Epithelial cell of proximal tubule (primary cell): ENCODE measurements at regions not wholly inside any gene's neighbourhood (a gene's known extent, or its start where the extent isn't known, plus 50 kb on each side); places are given as distances from the start of the nearest gene placed in this dataset.

Source experiments
- DNase-seq: peaks from one replicate; pipeline ENCODE4 v3.0.0-alpha.2; 2011; ENCODE audit warnings: low read depth
- H3K4me3 ChIP-seq: 2 replicates; pipeline ENCODE4 v1.5.1; 2011; ENCODE audit warnings: low read depth, mild to moderate bottlenecking, low read length
- TF ChIP-seq, protein P1 (sequence below): conservative IDR thresholded peaks from 2 replicates; pipeline ENCODE4 v1.5.1; 2012; ENCODE audit warnings: low read depth, mild to moderate bottlenecking, low read length

DNA sequence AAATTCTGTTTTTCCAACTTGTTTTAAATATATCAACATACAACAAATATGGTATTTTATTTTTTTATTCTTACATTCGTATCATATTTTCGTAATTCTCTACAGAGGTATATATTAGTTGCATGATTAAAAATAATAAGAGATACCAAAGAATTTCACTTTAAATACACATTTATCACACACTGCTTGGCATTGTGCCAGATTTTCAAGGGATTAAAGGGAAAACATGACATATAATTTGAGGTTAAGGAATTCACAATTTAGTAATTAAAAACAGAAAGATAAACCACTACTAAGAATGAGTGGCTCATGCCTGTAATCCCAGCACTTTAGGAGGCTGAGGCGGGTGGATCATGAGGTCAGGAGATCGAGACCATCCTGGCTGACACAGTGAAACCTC lies 484.7 kb upstream of the SORCS1 start:
- TF ChIP-seq, protein P1, sequence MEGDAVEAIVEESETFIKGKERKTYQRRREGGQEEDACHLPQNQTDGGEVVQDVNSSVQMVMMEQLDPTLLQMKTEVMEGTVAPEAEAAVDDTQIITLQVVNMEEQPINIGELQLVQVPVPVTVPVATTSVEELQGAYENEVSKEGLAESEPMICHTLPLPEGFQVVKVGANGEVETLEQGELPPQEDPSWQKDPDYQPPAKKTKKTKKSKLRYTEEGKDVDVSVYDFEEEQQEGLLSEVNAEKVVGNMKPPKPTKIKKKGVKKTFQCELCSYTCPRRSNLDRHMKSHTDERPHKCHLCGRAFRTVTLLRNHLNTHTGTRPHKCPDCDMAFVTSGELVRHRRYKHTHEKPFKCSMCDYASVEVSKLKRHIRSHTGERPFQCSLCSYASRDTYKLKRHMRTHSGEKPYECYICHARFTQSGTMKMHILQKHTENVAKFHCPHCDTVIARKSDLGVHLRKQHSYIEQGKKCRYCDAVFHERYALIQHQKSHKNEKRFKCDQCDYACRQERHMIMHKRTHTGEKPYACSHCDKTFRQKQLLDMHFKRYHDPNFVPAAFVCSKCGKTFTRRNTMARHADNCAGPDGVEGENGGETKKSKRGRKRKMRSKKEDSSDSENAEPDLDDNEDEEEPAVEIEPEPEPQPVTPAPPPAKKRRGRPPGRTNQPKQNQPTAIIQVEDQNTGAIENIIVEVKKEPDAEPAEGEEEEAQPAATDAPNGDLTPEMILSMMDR, result no peak
- no peak overlapping the region for H3K4me3 ChIP-seq
- DNase-seq, result no peak

DNA sequence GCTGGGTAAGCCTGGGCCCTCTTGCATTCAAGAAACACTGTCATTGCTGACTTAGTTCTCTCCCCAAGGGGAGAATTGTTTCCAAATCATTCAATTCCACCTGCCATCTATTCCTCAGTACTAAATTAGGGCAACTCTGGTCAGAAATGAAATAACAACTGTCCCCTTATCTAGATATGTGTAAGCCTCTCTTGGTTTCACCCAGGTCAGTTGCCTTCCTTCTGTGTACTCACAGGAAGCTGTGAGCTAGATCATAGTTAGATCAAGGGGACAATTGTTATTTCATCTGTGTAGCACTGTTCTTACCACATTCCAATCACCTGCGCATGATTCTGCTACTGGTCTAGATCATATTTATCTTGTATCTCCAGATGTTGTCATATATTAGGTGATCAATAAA lies 483.0 kb upstream of the SORCS1 start:
- no peak for DNase-seq
- TF ChIP-seq, protein P1, result no peak
- no peak overlapping the region for H3K4me3 ChIP-seq

DNA sequence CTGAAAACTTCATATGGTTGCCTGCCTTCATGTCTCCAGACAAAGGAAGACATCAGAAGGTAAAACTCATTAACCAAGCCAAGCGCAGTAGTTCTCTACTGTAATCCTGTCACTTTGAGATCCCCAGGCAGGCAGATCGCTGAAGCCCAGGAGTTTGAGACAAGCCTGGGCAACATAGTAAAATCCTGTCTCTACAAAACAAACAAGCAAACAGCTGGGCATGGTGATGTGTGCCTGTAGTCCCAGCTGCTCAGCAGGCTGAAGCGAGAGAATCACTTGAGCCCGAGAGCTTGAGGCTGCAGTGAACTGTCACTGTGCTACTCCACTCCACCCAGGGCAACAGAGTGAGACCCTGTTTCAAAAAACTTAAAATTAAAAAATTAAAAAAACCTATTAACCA lies 467.4 kb upstream of the SORCS1 start:
- DNase-seq, result no peak
- H3K4me3 ChIP-seq, result no peak overlapping the region
- TF ChIP-seq, protein P1, result no peak

DNA sequence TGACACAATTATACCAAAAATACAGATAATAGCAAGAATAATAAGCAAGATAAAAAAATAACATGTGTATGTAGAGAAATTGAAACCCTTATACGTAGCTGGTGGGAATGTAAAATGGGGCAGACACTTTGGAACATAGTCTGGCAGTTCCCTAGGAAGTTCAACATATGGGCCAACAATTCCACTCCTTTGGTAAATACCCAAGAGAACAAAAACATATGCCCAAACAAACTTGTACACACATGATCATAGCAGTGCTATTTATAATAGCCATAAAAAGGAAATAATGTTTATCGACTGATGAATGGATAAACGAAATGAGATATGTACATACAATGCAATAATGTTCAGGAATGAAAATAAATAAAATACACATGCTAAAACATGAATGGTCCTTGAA lies 462.4 kb upstream of the SORCS1 start:
- TF ChIP-seq, protein P1, result no peak
- no peak overlapping the region for H3K4me3 ChIP-seq
- no peak for DNase-seq

DNA sequence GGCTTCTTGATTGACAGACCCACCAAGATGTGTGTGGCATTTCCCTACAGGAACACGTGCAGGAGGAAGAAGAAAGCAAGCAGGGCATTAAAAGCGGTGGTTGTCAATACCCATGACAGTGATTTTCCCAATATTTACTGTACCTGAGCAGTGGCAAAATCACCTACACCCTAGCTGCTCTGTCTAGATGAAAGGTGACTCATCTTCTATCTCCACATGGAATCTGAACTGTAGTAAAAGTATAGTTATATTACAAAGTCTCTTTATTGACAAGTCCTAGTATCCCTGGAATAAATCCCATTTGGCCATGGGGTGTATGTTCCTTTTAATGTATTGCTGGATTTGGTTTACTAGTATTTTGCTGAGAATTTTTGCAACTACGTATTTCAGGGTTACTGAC lies 458.8 kb upstream of the SORCS1 start:
- no peak for DNase-seq
- TF ChIP-seq, protein P1, result no peak
- H3K4me3 ChIP-seq, result no peak overlapping the region

DNA sequence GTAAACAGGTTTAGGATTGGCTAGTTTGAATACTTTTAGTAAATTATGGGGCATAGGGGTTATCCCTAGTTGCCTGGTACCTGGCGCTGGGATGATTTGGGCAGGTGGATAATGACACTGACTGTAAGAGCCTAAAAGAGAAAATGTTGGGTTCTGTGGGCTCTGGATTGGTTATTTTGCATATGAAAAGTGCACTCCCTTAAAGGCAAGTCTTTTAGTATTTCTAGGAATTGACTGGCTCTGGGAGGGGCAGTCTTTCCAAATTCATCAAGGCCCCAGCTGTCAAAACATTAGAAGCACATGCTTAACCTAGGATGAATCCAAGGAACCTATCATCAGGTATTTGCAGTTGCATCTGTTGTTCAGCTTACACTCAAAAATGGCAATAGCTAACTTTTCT lies 454.6 kb upstream of the SORCS1 start:
- no peak for DNase-seq
- TF ChIP-seq, protein P1, result no peak
- no peak overlapping the region for H3K4me3 ChIP-seq

DNA sequence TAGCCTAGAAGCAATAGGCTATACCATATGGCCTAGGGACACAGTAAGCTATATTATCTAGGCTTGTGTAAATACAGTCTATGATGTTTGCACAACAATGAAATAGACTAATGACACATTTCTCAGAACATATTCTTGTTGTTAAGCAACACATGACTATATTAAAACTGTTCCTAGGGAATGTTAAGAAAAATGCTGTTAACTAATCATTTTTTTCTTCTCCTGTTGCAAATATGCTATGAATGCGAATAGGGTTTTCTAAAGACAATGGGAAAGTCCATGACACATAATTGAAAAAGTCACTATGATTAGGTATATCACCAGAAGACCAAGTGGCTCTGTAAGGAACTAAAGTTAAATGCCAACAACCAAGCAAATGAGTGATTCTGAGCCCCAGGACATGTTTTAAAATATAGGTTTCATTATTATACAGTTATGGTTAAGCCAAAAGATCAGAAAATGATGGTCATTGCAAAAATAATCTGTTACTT lies 454.0 kb upstream of the SORCS1 start:
- no peak overlapping the region for H3K4me3 ChIP-seq
- DNase-seq, result no peak
- TF ChIP-seq, protein P1, result no peak
